OCI-LY7 (cell line): ENCODE measurements at regions not wholly inside any gene's neighbourhood (a gene's known extent, or its start where the extent isn't known, plus 50 kb on each side); places are given as distances from the start of the nearest gene placed in this dataset.

Experiments
- BruUV-seq: library from RNA; stranded (reverse); fragments of 400-500 nt; replicated peaks from 2 replicates; lab custom pipeline; 2021; lab: Mats Ljungman, UMichigan
- CTCF ChIA-PET: fragments of 300-600 bp; sonication (Branson Sonifier 250); formaldehyde crosslinking; loops from one replicate; lab custom pipeline; 2022; ENCODE audit warnings: antibody characterized with exemption; ENCODE audit not compliant: unreplicated experiment; lab: Charles Lee
- POLR2A ChIA-PET: fragments of 300-600 bp; sonication (Branson Sonifier 250); formaldehyde crosslinking; loops from one replicate; lab custom pipeline; 2022; ENCODE audit warnings: antibody characterized with exemption; lab: Charles Lee
- DNase-seq: peaks from one replicate; pipeline ENCODE4 v3.0.0-alpha.2; 2015; ENCODE audit warnings: low spot score
- H2AFZ ChIP-seq: fragments of 200-600 bp; sonication (generic), shearing (Covaris generic); 2 replicates; pipeline ENCODE4 v1.6.1; 2014; ENCODE audit warnings: mild to moderate bottlenecking, antibody characterized with exemption, low read length, moderate library complexity
- H3K27ac ChIP-seq: fragments of 200-600 bp; sonication (generic); 2 replicates; pipeline ENCODE4 v1.5.1; 2014; ENCODE audit warnings: mixed run types, low read depth, mild to moderate bottlenecking, moderate library complexity, low read length, inconsistent platforms; ENCODE audit not compliant: poor library complexity, severe bottlenecking
- H3K36me3 ChIP-seq: fragments of 200-600 bp; sonication (generic); 2 replicates; pipeline ENCODE4 v1.6.1; 2014; ENCODE audit warnings: mild to moderate bottlenecking, antibody characterized with exemption, low read length, moderate library complexity, mixed read lengths; ENCODE audit not compliant: insufficient read depth
- H3K4me1 ChIP-seq: fragments of 200-600 bp; sonication (generic); 2 replicates; pipeline ENCODE4 v1.5.1; 2014; ENCODE audit warnings: mild to moderate bottlenecking, low read length; ENCODE audit not compliant: insufficient read depth, poor library complexity, severe bottlenecking
- H3K4me2 ChIP-seq: fragments of 200-600 bp; sonication (generic); 2 replicates; pipeline ENCODE4 v1.6.1; 2014; ENCODE audit warnings: mild to moderate bottlenecking, low read length
- H3K4me3 ChIP-seq: fragments of 200-600 bp; sonication (generic); 2 replicates; pipeline ENCODE4 v1.5.1; 2014; ENCODE audit warnings: mild to moderate bottlenecking, low read depth, low read length; ENCODE audit not compliant: poor library complexity, severe bottlenecking
- H3K79me2 ChIP-seq: fragments of 200-600 bp; sonication (generic); 2 replicates; pipeline ENCODE4 v1.6.1; 2016; ENCODE audit warnings: low read depth, mild to moderate bottlenecking, low read length, moderate library complexity, mixed read lengths; ENCODE audit not compliant: insufficient read depth
- H3K9me2 ChIP-seq: fragments of 200-600 bp; sonication (generic); 2 replicates; pipeline ENCODE4 v1.6.1; 2016; ENCODE audit warnings: mild to moderate bottlenecking, low read length, mixed read lengths; ENCODE audit not compliant: insufficient read depth
- H3K9me3 ChIP-seq: fragments of 200-600 bp; sonication (generic); 2 replicates; pipeline ENCODE4 v1.6.1; 2014; ENCODE audit warnings: mild to moderate bottlenecking, mixed run types, low read length, mixed read lengths
- H4K20me1 ChIP-seq: fragments of 200-600 bp; sonication (generic); 2 replicates; pipeline ENCODE4 v1.6.1; 2014; ENCODE audit warnings: mild to moderate bottlenecking, antibody characterized with exemption, low read length, moderate library complexity, mixed read lengths; ENCODE audit not compliant: insufficient read depth
- CTCF ChIP-seq: fragments of 200-600 bp; sonication (generic); conservative IDR thresholded peaks from 2 replicates; pipeline ENCODE4 v1.5.1; 2014; ENCODE audit warnings: mild to moderate bottlenecking, antibody characterized with exemption, low read length, moderate library complexity, mixed read lengths
- EZH2phosphoT487 ChIP-seq: fragments of 200-600 bp; sonication (generic); IDR thresholded peaks from 2 replicates; pipeline ENCODE4 v1.6.1; 2018; ENCODE audit warnings: low read depth, borderline replicate concordance, mild to moderate bottlenecking, mixed run types, antibody characterized with exemption, low read length, moderate library complexity, mixed read lengths
- intact Hi-C: fragments of 100-400 bp; cut with micrococcal nuclease; formaldehyde crosslinking; loops from one replicate; pipeline ENCODE4 v1.10.0; 2022; ENCODE audit not compliant: unreplicated experiment

- Histone ChIP-seq H3K27ac (no peak overlapping the region), H3K4me2 (no peak overlapping the region), H3K4me3 (no peak overlapping the region), H3K9me2 (no peaks in the 10 kb centered on the region), H4K20me1 (no peaks in the 10 kb centered on the region), H3K9me3 (no peaks in the 10 kb centered on the region), H2AFZ (no peak overlapping the region), H3K79me2 (no peaks in the 10 kb centered on the region), H3K36me3 (no peaks in the 10 kb centered on the region), H3K4me1 (no peaks in the 10 kb centered on the region)
- intact Hi-C loops: no loop called here
- CTCF ChIA-PET: no interaction called here
- BruUV-seq: no TSS peak
- no peak for DNase-seq
- POLR2A ChIA-PET: interaction anchor here (0.6 kb wide), 2 partner anchors 52 to 695 kb away, joined by 3 to 4 read pairs; no protein-coding TSS in a partner anchor
- TF ChIP-seq EZH2phosphoT487 (no peak), CTCF (no peak)
Observed at GRCh38 chr6:147637620-147638195, 129.2 kb downstream of the SAMD5 start.

- Histone ChIP-seq H4K20me1 (no peaks in the 10 kb centered on the region), H3K79me2 (no peaks in the 10 kb centered on the region), H3K4me1 (no peaks in the 10 kb centered on the region), H3K27ac (no peak overlapping the region), H3K36me3 (no peaks in the 10 kb centered on the region), H3K9me3 (no peaks in the 10 kb centered on the region), H2AFZ (no peak overlapping the region), H3K4me3 (no peak overlapping the region), H3K9me2 (no peaks in the 10 kb centered on the region), H3K4me2 (no peak overlapping the region)
- intact Hi-C loops: no loop called here
- CTCF ChIA-PET: no interaction called here
- POLR2A ChIA-PET: interaction anchor here (0.9 kb wide), 1 partner anchor 151 kb away, joined by 3 read pairs; no protein-coding TSS in a partner anchor
- BruUV-seq: no TSS peak
- no peak for DNase-seq
- TF ChIP-seq EZH2phosphoT487: no peak
- no peak for TF ChIP-seq CTCF
Observed at GRCh38 chr6:147639279-147639678, 130.8 kb downstream of the SAMD5 start.

GRCh38 chr6:147640606-147641005 lies 132.1 kb downstream of the SAMD5 start:
- H3K9me3 ChIP-seq: no peaks in the 10 kb centered on the region
- H3K27ac ChIP-seq: no peak overlapping the region
- TF ChIP-seq CTCF: no peak
- no peak for TF ChIP-seq EZH2phosphoT487
- H3K4me1 ChIP-seq: no peaks in the 10 kb centered on the region
- no peaks in the 10 kb centered on the region for H3K36me3 ChIP-seq
- no peak overlapping the region for H3K4me3 ChIP-seq
- H4K20me1 ChIP-seq: no peaks in the 10 kb centered on the region
- H2AFZ ChIP-seq: no peak overlapping the region
- no peaks in the 10 kb centered on the region for H3K9me2 ChIP-seq
- ChIA-PET CTCF (no interaction called here), POLR2A (interaction anchor here (0.6 to 0.7 kb wide), 2 partner anchors 36 to 213 kb away, joined by 3 to 4 read pairs; no protein-coding TSS in a partner anchor)
- intact Hi-C loops: no loop called here
- H3K79me2 ChIP-seq: no peaks in the 10 kb centered on the region
- no peak for DNase-seq
- no peak overlapping the region for H3K4me2 ChIP-seq
- BruUV-seq: no TSS peak
